Activated CD4-positive, alpha-beta T cell treated with anti-CD3 and anti-CD28 coated beads for 48 hours (primary cell): ENCODE measurements at regions not wholly inside any gene's neighbourhood (a gene's known extent, or its start where the extent isn't known, plus 50 kb on each side); places are given as distances from the start of the nearest gene placed in this dataset.

Experiments used
- DNase-seq: peaks from one replicate; pipeline ENCODE4 v3.0.0-alpha.2; 2020

DNA sequence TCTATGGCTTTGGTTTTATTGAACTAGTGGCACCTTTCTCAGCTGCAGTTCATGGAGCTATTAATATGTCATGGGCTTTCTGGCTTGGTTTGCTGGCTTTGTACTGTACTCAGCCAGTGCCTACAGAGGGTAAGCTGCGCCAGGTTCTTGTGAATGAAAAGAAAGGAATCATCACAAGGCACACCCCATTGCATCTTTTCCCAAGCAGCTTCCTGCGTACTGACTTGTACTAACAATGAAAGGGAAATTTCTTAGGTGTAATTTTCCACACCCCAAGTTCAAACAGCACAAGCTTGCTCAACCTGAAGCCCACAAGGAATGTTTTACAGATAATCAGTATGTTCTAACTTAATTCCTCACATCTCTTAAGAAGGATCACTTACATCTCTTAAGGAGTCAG is 78.0 kb upstream of the TNFSF18 start:
- DNase-seq, result no peak

DNA sequence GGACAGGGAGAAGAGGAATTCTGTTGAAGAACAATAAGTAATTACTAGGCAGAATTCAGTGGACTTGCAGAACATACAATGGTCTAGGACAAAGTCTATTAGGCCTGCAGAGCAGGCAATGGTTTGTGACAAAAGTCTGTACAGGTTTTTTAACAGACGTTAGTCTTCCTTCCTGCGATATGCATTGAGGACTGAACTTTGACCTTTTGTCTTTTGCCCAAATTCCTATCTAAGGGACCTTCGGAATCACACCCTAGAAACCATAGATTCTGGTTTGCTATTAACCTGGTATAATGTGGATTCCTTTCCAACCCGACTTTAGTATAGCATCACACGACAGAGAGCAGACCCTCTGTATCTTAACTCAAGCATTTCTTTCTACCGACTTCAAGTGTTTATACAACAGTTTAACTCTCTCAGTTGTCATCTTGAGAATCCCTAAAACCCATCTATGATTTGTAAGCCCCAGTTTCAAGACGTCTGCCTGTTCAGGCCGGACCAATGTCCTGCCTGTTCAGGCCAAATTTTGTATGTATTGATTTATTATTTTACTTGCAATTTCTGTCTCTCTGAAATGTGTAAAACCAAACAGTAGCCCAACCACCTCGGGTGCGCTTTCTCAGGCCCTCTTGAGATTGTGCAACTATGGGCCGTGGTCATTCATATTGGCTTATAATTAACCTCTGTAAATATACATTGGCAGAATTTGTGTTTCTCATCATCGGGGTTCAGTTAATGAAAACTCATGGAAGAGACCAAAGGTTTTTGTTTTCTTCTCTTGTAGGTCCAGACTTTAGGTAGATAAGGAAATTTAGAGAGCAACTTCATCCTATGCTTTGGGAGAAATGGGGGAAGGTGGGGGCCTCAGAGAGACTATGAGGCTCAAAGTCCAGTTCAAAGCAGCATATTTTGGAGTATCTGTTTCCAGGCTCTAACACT is 76.9 kb upstream of the TNFSF18 start:
- DNase-seq, result no peak

DNA sequence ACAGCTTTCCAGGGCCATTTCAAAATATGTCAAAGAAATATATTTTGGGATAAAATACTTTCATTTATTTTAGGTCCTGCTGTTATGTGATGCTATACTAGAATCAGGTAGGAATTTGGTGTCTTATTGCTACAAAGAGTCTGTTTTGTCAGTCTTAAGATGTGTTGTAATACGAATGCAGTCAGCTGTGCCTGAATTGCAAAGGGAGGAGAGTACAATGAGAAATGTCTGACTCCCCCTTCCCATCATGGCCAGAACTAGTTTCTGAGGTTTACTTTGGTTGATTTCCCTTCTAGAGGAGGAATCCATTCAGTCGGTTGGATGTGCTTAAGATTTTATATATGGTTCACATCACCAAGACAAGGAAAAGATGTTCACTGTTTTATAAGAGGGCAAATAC is 75.7 kb upstream of the TNFSF18 start:
- DNase-seq, result no peak

DNA sequence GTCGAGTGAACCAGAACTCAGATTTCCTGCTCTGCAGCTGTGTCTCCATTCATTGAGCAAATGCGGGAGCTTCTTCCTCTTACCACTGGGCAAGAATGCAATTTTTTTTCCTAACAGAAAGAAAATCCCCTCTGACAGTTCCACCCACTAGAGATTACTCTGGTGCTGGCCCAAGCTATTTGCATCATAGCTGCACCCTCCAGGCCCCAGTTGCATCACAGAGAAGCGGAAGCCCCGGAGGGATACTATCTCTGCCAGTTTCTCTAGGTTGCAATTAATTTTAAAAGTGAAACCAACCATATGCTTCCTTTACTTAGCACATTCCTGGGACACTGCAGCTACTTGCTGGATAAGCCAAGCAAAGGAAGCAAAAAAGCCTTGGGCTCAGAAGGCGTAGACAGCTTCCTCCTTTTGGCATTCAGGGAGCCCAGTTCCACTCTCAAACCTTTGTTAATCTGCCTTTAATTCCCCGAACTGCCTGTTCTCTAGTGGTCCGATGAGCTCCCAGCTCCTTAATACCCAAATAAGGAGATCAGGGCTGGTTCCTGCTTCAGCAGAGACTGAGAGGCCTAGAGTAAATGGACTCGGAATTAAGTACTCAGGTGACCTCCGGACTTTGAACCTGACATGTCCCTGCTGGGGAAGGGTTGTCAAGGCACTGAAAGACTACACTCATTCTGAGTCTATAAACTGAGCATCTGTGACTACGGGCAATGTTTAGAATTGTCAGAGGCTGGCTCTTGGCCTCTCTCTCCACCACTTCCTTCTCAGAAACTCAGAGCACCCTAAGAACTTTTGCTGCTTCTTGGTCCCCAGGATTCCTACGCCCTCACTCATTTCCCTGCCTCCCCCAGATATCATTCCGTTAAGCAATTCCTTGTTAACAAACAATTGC is 72.5 kb upstream of the TNFSF18 start:
- no peak for DNase-seq

DNA sequence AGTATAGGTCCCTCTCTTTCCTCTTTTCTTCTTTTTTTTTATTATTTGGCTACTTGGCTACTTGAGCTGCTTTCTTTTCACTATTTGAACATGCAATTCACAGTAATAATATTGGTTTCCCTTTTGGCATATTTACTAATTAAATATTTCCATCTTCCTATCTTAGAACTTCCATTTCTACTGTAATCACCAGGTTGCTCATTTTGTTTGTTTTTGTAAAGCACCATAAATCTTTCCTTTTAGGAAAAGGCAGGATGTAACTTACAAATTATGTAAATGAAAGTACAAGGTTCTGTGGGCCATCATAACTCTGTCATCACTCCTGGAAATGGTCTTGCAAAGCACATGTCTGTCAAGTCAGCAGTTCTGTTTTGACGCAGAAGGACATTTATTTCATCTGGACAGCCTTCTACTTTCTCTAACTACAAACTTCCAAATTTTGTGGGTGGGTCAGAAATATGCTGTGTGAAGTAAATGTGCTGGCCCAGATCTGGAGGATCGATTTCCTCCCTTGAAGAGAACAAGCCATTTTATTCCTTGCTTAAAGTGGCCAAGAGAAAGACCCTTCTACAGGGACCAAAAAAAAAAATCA is 71.7 kb upstream of the TNFSF18 start:
- DNase-seq, result no peak

DNA sequence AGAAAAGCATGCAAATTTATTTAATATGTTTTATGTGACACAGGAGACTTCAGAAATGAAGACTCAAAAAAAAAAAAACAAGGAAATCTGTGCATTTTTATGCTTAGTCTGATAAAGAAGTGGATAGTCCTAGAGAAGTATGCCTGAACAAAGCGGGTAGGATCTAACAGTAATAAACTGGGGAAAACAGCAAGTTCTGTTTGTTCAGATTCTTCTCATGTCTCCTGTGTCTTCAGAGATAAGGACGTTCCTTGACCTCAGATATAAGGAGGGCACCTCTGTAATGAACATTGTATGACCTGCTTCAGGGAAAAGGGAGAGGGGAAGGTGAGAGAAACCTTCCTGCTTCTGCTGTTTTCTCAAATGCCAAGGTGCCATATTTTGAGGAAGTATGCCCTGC is 67.7 kb upstream of the TNFSF18 start:
- DNase-seq, result no peak

DNA sequence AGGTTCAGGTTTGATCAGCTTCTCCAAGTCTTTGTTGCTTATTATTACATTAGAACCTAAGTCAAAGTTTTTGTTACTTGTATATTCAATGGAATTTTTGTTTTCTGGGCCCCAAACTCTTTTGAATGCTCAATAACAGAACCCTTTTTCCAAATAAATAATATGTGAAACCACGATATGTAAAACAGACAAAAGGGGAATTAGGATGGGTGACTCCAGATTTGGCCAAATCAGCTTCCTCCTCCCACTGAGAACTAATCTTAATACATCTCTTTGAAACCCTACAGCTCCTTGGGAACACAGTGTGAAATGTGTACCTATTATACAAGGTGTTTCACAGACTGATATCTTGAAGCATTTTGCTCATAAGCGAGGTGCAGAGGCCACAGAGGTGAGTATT is 67.0 kb upstream of the TNFSF18 start:
- DNase-seq, result no peak

DNA sequence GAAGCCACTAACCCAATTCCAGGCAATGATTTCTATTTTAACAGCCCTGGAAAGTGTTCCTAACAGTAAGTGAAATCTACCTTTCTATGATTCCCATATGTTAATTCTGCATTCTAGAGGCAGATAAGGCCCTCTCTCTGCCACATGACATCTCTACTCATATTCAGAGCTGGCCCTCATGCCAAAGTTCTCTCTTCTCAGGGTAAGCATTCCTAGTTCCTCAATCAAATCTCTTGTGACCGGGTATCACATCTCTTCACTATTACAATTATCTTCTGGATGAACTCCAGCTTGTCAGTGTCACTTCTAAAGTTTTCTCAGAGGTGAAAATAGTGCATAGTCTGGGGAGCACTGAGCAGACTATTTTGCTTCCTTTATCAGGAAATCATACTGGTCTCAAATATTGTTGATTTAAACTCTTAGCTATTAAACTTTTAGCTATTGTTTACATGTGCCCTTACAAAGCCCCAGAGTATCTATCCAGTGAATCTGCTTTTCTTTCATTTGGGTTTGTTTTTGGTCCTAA is 66.4 kb upstream of the TNFSF18 start:
- DNase-seq, result no peak

DNA sequence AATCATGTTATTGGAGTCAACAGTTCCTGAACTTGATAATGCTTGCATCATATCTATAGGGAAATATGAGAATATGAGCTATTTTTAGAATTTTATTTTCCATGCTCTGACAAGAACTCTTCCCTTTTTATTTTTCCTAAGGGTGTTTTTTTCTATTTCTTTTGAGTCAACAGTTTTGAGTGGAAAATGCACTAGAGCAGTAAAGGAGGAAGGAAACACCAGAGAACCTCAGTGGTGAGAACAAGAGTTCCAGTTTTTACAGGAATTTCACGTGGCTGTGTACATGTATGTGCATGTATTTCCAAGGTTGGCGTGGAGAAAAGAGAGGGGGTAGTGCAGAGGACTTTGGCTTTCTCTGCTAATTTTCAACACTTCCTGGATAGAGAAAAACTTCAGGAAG is 63.6 kb upstream of the TNFSF18 start:
- no peak for DNase-seq

DNA sequence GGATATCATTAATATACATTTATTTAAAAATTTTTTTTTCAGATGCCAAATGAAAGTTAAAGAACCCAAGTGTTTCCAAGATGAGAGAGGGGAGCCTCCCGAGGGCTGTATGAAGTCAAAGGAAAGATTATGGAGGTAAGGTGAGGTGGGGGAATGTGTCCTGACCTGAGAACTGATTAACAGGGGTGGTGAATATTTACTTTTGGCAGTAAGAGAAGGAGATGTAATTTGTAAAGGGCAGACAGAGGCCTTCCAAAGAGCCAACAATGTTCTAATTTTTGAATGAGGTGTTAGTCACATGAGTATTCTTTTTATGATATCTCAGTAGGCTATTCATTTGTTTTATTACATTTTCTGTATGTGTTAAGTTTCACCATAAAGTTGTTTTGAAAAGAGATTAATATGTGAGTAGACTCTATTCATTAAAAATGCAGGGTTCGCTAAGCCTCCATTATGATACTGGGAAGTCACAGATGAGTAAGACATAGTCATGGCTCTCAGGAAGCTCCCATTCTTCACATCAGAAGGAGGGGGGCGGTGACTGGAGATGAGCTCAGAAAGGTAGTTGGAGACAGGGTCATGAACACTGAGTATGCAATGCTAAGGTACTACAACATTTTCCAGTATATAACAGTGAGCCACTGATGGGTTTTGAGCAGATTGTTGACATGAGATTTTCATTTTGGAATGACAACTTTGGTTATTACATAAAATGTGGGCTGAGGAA is 62.4 kb upstream of the TNFSF18 start:
- peak; percentile 39 for DNase-seq

DNA sequence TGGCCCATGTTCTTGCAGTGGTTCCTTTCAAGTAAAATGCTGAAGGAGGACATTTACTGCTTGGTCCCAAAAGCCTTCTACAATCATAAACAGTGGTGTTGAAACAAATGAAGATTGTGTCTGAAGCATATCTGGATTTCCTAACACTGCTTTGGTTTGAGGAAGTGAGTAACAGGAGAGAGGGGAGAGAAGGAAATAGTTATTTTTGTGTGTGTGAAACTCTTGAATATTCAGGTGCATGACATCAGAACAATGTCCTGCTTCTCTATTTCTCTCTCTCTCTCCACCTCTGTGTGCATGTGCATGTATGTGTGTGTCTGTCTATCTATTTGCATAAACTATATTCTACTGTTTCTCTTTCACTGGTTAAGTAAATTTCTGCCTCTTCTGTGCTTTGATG is 61.4 kb upstream of the TNFSF18 start:
- no peak for DNase-seq

DNA sequence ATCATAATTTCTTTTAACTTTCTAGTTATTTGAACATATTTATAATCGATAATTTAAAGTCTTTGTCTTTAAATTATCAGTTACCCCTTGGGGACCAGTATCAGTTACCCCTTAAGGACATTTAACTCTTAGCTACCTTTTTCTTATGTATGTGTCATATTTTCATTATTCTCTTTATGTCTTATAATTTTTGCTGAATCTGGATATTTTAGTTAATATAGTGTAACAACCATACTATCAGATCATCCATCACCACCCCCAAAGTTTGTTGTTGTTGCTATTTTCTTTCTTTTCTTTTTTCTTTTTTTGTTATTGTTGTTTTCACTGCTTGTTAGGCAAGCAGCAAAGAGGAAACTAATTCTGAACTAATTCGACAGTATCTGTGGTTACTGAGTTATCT is 57.0 kb upstream of the TNFSF18 start:
- no peak for DNase-seq

DNA sequence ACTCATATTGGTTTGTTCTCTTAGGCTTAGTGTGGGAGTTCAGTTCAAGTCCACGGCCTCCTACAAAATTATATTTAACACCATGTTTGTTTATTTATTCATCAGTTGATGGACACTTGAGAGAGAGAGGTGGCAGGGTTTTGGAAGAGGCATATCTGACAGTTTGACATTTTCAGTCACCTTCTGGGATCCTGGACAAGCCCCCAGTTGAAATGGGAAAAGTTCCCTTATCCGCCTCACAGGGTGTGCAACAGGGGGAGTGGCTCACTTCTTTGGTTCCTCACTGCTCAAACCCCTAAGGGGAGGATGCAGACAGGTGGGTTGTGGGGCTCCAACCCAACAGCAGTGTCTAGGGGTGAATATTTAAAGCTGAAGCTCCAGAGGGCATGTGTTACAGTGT is 52.3 kb upstream of the TNFSF18 start:
- no peak for DNase-seq

DNA sequence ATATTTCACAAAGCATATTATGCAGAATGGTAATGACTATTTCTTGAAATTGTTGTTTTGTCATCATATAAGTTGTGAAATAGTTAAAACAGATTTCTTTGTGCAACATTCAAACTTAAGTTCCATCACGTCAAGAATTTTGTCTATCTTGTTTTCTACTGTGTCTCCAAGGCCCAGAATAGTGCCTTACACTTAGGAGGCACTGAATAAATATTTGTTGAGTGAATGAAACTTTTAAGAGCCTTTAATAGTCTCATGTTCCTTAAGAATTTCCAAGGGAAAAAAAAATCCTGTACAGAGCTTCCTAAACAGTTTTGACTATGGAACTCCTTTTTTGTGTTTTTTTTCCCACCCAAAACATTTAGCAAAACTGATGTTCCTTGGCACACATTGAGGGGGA is 50.8 kb upstream of the TNFSF18 start:
- DNase-seq, result no peak

DNA sequence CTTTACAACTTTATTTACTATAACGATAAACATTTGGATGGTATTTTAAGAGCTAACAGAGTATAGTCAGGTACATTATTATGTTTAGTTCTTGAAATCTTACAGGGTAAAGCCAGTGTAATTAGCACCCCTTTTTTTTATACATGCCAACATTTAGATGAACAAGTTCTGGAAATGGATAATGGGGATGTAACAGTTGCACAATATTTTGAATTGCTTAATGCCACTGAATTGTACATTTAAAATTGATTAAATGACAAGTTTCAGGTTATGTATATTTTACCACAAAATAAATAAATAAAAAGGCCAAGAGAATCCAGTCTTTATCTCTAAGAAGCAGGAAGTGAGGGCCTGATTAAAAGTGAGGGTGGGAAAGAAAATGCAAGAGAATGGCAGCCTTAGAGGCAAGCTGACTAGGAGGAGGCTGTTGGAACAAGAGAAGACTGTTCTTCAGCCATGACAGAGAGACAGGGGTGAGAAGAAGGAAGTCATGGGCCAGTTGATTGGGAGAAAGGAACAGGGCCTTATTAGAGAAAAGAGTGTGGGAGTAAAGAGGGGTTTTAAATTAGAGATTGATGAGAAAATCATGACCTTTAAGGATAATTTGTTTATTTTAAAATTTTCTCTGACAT is 49.9 kb upstream of the TNFSF18 start:
- no peak for DNase-seq
